ENCODE measurements at regions not wholly inside any gene's neighbourhood (a gene's known extent, or its start where the extent isn't known, plus 50 kb on each side); places are given as distances from the start of the nearest gene placed in this dataset.
A peak's percentile ranks its signal among the peaks of the same experiment; 100 is the strongest.

DNA sequence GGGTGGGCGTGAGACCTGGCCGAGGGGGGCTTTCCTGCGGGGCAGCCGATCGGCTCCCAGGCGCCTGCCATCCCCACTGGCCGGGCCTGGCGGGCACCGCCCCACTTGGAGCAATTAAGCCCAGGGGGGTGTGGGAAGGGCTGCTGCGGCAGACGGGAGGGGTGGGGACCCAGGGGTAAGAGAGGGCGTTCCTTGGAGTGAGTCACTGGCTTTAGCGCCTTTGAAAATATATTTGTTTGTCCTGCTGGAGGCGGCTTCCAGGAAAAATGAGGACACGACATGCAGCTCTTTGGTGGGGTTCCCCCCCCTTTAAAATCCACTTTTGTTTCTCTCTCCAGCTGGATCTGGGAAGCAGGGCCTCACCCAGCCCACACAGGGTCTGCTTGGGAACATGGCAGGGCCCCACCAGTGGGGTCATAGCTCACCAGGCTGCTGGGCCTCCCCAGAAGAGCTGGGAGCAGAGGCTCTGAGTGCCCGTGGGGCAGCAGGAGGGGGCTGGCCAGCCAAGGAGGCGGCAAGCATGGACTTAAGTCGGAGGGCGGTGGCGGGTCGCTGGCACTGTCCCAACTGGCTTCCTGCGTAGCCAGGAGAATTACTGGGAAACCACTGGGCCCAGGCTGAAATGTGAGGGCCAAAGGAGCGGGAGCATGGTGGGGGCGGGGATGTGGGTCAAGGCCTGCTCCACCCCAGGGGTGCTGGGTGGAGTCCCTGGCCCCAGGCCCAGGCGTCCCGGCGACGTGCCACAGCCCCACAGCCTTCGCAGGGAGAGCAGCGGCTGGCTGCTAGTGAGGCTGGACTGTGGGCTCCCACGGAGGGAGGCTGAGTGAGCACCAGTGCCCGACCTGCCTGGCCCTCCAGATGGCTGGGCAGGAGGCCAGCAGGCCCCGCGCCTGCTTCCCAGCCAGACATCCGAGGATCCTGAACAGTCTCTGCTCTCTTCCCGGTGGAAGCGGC lies 128.0 kb downstream of the RFLNA start:
- no peak for TF ChIP-seq POLR2A (IDR thresholded peaks at IDR 0.05)
- TF ChIP-seq, protein P1, sequence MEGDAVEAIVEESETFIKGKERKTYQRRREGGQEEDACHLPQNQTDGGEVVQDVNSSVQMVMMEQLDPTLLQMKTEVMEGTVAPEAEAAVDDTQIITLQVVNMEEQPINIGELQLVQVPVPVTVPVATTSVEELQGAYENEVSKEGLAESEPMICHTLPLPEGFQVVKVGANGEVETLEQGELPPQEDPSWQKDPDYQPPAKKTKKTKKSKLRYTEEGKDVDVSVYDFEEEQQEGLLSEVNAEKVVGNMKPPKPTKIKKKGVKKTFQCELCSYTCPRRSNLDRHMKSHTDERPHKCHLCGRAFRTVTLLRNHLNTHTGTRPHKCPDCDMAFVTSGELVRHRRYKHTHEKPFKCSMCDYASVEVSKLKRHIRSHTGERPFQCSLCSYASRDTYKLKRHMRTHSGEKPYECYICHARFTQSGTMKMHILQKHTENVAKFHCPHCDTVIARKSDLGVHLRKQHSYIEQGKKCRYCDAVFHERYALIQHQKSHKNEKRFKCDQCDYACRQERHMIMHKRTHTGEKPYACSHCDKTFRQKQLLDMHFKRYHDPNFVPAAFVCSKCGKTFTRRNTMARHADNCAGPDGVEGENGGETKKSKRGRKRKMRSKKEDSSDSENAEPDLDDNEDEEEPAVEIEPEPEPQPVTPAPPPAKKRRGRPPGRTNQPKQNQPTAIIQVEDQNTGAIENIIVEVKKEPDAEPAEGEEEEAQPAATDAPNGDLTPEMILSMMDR (IDR thresholded peaks at IDR 0.05) = peak in 1 of 6 experiments; percentile 21

All from thyroid gland (tissue), 4 donors.